NCI-H510A treated with DMSO at 0.1 percent for 48 hours (cell line): ENCODE measurements at regions not wholly inside any gene's neighbourhood (a gene's known extent, or its start where the extent isn't known, plus 50 kb on each side); places are given as distances from the start of the nearest gene placed in this dataset.

Experiments used
- DNase-seq: peaks from one replicate; lab custom pipeline; 2025; lab: John Stamatoyannopoulos, UW

GRCh38 chr1:90201467-90202358, 206.8 kb downstream of the ZNF326 start:
- DNase-seq = no peak

GRCh38 chr1:90200646-90201205, 205.8 kb downstream of the ZNF326 start:
- no peak for DNase-seq

- DNase-seq = peak; percentile 49
These were observed 203.9 kb downstream of the ZNF326 start for GRCh38 chr1:90198616-90199332.

GRCh38 chr1:90193116-90193515, 198.2 kb downstream of the ZNF326 start:
- no peak for DNase-seq

- no peak for DNase-seq
These were observed 197.5 kb downstream of the ZNF326 start for GRCh38 chr1:90192408-90192807.

- no peak for DNase-seq
These were observed 195.6 kb downstream of the ZNF326 start for GRCh38 chr1:90190523-90190922.

GRCh38 chr1:90189889-90190288, 195.0 kb downstream of the ZNF326 start:
- no peak for DNase-seq

- DNase-seq = no peak
These were observed 192.3 kb downstream of the ZNF326 start for GRCh38 chr1:90187323-90187585.

- DNase-seq = no peak
These were observed 191.8 kb downstream of the ZNF326 start for GRCh38 chr1:90186506-90187322.

GRCh38 chr1:90176530-90176929, 181.6 kb downstream of the ZNF326 start:
- no peak for DNase-seq

GRCh38 chr1:90175490-90176167, 180.7 kb downstream of the ZNF326 start:
- no peak for DNase-seq

GRCh38 chr1:90174246-90174645, 179.3 kb downstream of the ZNF326 start:
- no peak for DNase-seq

- no peak for DNase-seq
These were observed 167.3 kb downstream of the ZNF326 start for GRCh38 chr1:90162216-90162615.

GRCh38 chr1:90161625-90162024, 166.7 kb downstream of the ZNF326 start:
- no peak for DNase-seq

GRCh38 chr1:90155721-90156487, 161.0 kb downstream of the ZNF326 start:
- no peak for DNase-seq

- no peak for DNase-seq
These were observed 159.8 kb downstream of the ZNF326 start for GRCh38 chr1:90154711-90155110.

GRCh38 chr1:90149101-90149500, 154.2 kb downstream of the ZNF326 start:
- DNase-seq = no peak

GRCh38 chr1:90147093-90147492, 152.2 kb downstream of the ZNF326 start:
- no peak for DNase-seq

- DNase-seq = no peak
These were observed 149.9 kb downstream of the ZNF326 start for GRCh38 chr1:90144820-90145219.

- no peak for DNase-seq
These were observed 148.7 kb downstream of the ZNF326 start for GRCh38 chr1:90143591-90143990.

GRCh38 chr1:90142697-90143096, 147.8 kb downstream of the ZNF326 start:
- no peak for DNase-seq
